Uterus (tissue), 2 donors: ENCODE measurements at regions not wholly inside any gene's neighbourhood (a gene's known extent, or its start where the extent isn't known, plus 50 kb on each side); places are given as distances from the start of the nearest gene placed in this dataset.

Experiments used
- CTCF ChIP-seq, 4 experiments: fragments of 200-600 bp in 2 of 4; fragments of 450-650 bp in 2 of 4; sonication (generic) in 2 of 4; IDR thresholded peaks; one replicate each; pipeline ENCODE4 v1.5.1; 2016 to 2019; ENCODE audit warnings: antibody characterized with exemption in 4 of 4, mild to moderate bottlenecking in 2 of 4, moderate library complexity in 1 of 4
- POLR2A ChIP-seq, 2 donors: fragments of 450-650 bp; IDR thresholded peaks; one replicate each; pipeline ENCODE4 v1.6.1; 2016; ENCODE audit warnings: antibody characterized with exemption in 2 of 2, mild to moderate bottlenecking in 1 of 2, moderate library complexity in 1 of 2

GRCh38 chr6:79330704-79331103, 96.2 kb upstream of the HMGN3 start:
- no peak for TF ChIP-seq CTCF (IDR thresholded peaks at IDR 0.05)
- TF ChIP-seq POLR2A (IDR thresholded peaks at IDR 0.05) = no peak
